ENCODE measurements at regions not wholly inside any gene's neighbourhood (a gene's known extent, or its start where the extent isn't known, plus 50 kb on each side); places are given as distances from the start of the nearest gene placed in this dataset.

GRCh38 chr5:158115468-158115867, 256.5 kb upstream of the CLINT1 start:
- peaks cover 26% of the 10 kb centered on the region for H3K27me3 ChIP-seq (ENCODE audit: low read depth)
- H3K9me3 ChIP-seq (replicated peaks): no peaks in the 10 kb centered on the region
- H3K27ac ChIP-seq (replicated peaks): no peak overlapping the region
- intact Hi-C loops (cut with micrococcal nuclease): no loop called here
- DNase-seq: no peak
- no peak overlapping the region for H3K4me3 ChIP-seq
- H3K4me1 ChIP-seq: no peaks in the 10 kb centered on the region
- H3K36me3 ChIP-seq: no peaks in the 10 kb centered on the region
- TF ChIP-seq CTCF (IDR thresholded peaks at IDR 0.05; ENCODE audit: borderline replicate concordance): no peak

GRCh38 chr5:158108177-158108576, 249.2 kb upstream of the CLINT1 start:
- no peak for TF ChIP-seq CTCF (IDR thresholded peaks at IDR 0.05; ENCODE audit: borderline replicate concordance)

GRCh38 chr5:158100373-158100888, 241.5 kb upstream of the CLINT1 start:
- H3K9me3 ChIP-seq (replicated peaks): peaks cover 13% of the 10 kb centered on the region
- intact Hi-C loops (cut with micrococcal nuclease): no loop called here
- TF ChIP-seq CTCF (IDR thresholded peaks at IDR 0.05; ENCODE audit: borderline replicate concordance): no peak
- no peaks in the 10 kb centered on the region for H3K4me1 ChIP-seq
- no peak overlapping the region for H3K27ac ChIP-seq (replicated peaks)
- peaks cover 8% of the 10 kb centered on the region for H3K27me3 ChIP-seq (ENCODE audit: low read depth)
- no peaks in the 10 kb centered on the region for H3K36me3 ChIP-seq
- no peak overlapping the region for H3K4me3 ChIP-seq
- DNase-seq: no peak

More at GRCh38 chr5:158108177-158108576, 249.2 kb upstream of the CLINT1 start:
- H3K27ac ChIP-seq (replicated peaks): no peak overlapping the region
- no peaks in the 10 kb centered on the region for H3K36me3 ChIP-seq
- no peaks in the 10 kb centered on the region for H3K9me3 ChIP-seq (replicated peaks)
- intact Hi-C loops (cut with micrococcal nuclease): no loop called here
- H3K27me3 ChIP-seq (ENCODE audit: low read depth): no peaks in the 10 kb centered on the region
- DNase-seq: no peak
- no peaks in the 10 kb centered on the region for H3K4me1 ChIP-seq
- no peak overlapping the region for H3K4me3 ChIP-seq

- Histone ChIP-seq H3K36me3 (no peaks in the 10 kb centered on the region), H3K4me3 (no peak overlapping the region), H3K9me3 (replicated peaks) (peaks cover 13% of the 10 kb centered on the region), H3K4me1 (no peaks in the 10 kb centered on the region), H3K27me3 (ENCODE audit: low read depth) (peaks cover 8% of the 10 kb centered on the region), H3K27ac (replicated peaks) (no peak overlapping the region)
- no peak for DNase-seq
- intact Hi-C loops (cut with micrococcal nuclease): no loop called here
- no peak for TF ChIP-seq CTCF (IDR thresholded peaks at IDR 0.05; ENCODE audit: borderline replicate concordance)
These were observed 240.7 kb upstream of the CLINT1 start for GRCh38 chr5:158099571-158100105.

- Histone ChIP-seq H3K4me1 (no peaks in the 10 kb centered on the region), H3K27ac (replicated peaks) (no peak overlapping the region), H3K36me3 (no peaks in the 10 kb centered on the region), H3K9me3 (replicated peaks) (peaks cover 13% of the 10 kb centered on the region), H3K4me3 (no peak overlapping the region), H3K27me3 (ENCODE audit: low read depth) (peaks cover 8% of the 10 kb centered on the region)
- no peak for DNase-seq
- intact Hi-C loops (cut with micrococcal nuclease): no loop called here
- no peak for TF ChIP-seq CTCF (IDR thresholded peaks at IDR 0.05; ENCODE audit: borderline replicate concordance)
These were observed 237.9 kb upstream of the CLINT1 start for GRCh38 chr5:158096835-158097234.

Measured in left ventricle myocardium inferior (tissue), 1 donor.